ENCODE measurements at regions not wholly inside any gene's neighbourhood (a gene's known extent, or its start where the extent isn't known, plus 50 kb on each side); places are given as distances from the start of the nearest gene placed in this dataset.
"Not testable (repeated sequence)": the region's sequence is repeated elsewhere in the genome, so short reads cannot be mapped to it uniquely, and the experiment has no call there.

- DNase-seq (ENCODE audit: low read depth in 2 of 3, low spot score in 2 of 3): no peak
Observed at GRCh38 chr6:169020821-169021220, 232.8 kb downstream of the THBS2 start.

GRCh38 chr6:169019727-169020491, 233.7 kb downstream of the THBS2 start:
- no peak for DNase-seq (ENCODE audit: low read depth in 2 of 3, low spot score in 2 of 3)

DNA sequence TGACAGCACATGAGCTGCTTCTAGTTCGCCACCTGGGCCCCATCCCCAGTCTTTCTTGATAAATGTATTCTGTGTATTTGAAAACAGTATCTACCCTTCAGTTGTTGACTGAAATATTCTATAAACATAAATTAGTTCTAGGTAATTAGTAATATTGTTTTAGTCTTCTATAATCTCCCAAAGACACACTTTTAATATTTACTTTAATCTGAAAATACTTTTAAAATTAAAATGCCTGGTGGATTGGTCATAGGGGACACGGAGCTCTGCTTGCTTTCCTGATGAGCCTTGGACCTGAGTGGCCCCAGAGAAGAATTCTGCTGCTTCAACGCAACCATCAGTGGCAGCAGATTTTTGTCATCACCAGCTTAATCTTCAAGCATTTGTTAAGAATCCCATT, 234.5 kb downstream of the THBS2 start:
- no peak for DNase-seq (ENCODE audit: low read depth in 2 of 3, low spot score in 2 of 3)

DNA sequence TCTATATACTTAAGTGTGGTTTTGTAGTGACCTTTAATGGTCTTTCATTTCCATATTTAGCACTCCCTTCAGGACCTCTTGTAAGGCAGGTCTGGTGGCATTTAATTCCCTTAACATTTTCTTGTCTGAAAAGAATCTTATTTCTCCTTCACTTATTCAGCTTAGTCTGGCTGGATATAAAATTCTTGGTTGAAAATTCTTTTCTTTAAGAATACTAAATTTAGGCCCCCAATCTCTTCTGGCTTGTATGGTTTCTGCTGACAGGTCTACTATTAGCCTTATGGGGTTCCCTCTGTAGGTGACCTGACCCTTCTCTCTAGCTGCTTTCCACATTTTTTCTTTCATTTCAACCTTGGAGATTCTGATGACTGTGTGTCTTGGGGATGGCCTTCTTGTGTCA, 236.9 kb downstream of the THBS2 start:
- no peak for DNase-seq (ENCODE audit: low read depth in 2 of 3, low spot score in 2 of 3)

- no peak for DNase-seq (ENCODE audit: low read depth in 2 of 3, low spot score in 2 of 3)
Observed at GRCh38 chr6:169014211-169015197, 239.1 kb downstream of the THBS2 start.

GRCh38 chr6:169009628-169010027, 244.0 kb downstream of the THBS2 start:
- DNase-seq (ENCODE audit: low read depth in 2 of 3, low spot score in 2 of 3): no peak

GRCh38 chr6:169008641-169009257, 244.9 kb downstream of the THBS2 start:
- no peak for DNase-seq (ENCODE audit: low read depth in 2 of 3, low spot score in 2 of 3)

GRCh38 chr6:169005166-169005565, 248.5 kb downstream of the THBS2 start:
- DNase-seq (ENCODE audit: low read depth in 2 of 3, low spot score in 2 of 3): no peak

DNA sequence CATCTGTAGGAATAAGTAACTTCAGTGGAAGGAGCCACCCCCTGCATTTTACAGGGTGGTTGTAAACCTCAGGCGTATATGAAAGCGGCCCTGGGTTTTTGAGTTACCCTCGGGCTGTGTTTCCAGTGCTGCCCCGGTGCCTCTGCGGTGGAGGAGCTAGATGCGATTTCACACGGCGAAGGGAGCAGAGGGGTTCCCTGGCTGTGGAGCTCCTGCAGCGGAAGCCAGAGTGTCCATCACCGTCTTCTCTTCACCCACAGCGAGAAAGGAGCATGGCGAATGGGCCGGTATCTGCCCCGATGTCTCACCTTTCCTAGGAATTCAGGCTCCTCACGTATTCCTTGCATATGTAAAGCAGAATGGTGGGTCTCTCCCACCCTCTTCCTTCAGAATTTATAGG, 253.6 kb downstream of the THBS2 start:
- no peak for DNase-seq (ENCODE audit: low read depth in 2 of 3, low spot score in 2 of 3)

DNA sequence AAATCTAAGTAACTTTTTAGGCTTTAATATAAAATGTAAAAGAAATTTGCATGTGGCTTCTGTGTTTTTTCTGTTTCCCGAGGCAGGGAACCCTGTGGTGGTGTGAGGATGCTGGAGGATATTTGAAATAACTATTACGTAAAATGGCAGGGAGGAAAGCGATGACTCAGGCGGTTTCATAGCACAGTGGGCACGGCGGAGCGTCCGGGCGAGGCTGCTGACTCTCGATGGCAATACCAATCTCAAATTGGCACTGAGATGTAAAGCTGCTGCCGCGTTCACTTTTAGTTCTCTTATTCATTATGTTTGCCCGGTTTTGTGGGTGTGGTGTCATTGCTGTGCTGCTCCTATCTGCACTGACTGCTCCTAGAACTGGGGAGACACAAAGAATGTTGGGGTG, 254.3 kb downstream of the THBS2 start:
- DNase-seq (ENCODE audit: low read depth in 2 of 3, low spot score in 2 of 3): no peak

DNA sequence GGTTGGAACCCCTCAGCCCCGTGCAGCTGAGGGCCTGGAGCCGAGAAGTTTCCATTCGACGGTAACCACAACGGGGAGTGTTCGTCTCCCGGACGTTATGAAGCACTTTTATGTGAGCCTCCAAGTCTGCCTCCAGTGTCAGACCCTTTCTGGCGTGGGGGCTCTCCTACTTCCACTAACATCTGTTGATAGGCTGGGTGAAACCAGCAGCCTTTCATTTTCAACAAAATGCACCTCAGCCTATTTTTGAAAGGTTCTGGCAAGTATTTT, 257.4 kb downstream of the THBS2 start:
- DNase-seq (ENCODE audit: low read depth in 2 of 3, low spot score in 2 of 3): no peak

GRCh38 chr6:168995526-168996355, 257.9 kb downstream of the THBS2 start:
- no peak for DNase-seq (ENCODE audit: low read depth in 2 of 3, low spot score in 2 of 3)

DNA sequence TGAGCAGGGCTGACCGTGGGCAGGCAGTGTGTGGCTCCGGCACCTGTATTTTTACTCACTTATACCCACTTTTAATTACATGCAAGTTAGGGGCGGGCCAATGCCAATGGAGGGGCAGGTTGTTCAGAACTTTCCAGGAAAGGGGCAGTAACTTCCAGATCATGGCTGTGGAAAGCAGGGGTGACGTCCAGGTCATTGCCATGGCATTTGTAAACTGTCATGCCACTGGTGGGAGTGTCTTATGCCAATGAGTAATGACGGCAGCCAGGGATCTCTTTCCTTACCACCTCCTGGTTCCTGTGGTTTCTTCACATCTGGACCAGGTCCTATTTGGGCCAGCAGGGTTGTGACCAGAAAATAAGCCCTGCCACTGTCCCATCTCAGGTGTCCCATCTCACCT, 258.7 kb downstream of the THBS2 start:
- no peak for DNase-seq (ENCODE audit: low read depth in 2 of 3, low spot score in 2 of 3)

- DNase-seq (ENCODE audit: low read depth in 2 of 3, low spot score in 2 of 3): no peak
Observed at GRCh38 chr6:168992446-168993144, 261.1 kb downstream of the THBS2 start.

DNA sequence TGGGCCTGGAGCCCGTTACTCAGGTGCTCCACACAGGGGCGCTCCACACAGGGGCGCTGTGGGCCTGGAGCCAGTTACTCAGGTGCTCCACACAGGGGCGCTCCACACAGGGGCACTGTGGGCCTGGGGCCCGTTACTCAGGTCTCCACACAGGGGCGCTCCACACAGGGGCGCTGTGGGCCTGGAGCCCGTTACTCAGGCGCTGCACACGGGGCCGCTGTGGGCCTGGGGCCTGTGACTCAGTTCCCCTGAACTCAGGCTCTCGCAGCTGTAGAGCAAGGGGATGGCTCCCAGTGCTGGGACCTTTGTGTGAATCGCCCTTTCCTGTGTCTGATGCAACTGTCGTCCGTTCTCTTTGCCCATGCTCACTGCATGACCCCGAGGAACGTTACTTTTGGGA, 262.0 kb downstream of the THBS2 start:
- DNase-seq (ENCODE audit: low read depth in 2 of 3, low spot score in 2 of 3): not testable (repeated sequence)

DNA sequence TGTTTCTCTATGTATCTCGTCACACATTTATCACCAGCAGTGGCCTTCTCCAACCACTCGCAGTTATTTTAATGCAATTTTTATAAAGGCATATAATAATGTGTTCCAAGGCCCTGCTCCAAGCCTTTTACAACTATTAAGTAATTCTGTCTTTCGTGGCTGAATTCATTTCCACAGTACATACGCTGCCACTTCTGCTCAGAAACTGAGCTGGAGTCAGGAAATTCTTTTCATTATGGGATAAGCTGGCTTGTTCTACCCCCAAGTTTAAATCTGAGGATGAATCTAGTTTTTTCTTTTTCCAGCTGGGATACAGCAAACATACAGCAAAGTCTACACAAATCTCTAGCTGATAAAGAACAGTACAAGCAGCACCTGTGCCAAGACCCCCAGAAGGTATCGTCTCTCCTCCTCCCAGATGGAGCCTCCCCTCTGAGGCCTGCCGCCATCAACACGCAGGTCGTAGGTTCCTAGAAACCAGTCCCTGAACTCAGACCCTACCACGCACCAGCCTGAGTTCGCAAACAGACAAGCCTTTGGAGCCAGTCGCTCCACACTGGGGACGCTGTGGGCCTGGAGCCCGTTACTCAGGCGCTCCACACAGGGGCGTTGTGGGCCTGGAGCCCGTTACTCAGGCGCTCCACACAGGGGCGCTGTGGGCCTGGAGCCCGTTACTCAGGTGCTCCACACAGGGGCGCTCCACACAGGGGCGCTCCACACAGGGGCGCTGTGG, 263.5 kb downstream of the THBS2 start:
- DNase-seq (ENCODE audit: low read depth in 2 of 3, low spot score in 2 of 3): no peak

- no peak for DNase-seq (ENCODE audit: low read depth in 2 of 3, low spot score in 2 of 3)
Observed at GRCh38 chr6:168989421-168989820, 264.2 kb downstream of the THBS2 start.

DNA sequence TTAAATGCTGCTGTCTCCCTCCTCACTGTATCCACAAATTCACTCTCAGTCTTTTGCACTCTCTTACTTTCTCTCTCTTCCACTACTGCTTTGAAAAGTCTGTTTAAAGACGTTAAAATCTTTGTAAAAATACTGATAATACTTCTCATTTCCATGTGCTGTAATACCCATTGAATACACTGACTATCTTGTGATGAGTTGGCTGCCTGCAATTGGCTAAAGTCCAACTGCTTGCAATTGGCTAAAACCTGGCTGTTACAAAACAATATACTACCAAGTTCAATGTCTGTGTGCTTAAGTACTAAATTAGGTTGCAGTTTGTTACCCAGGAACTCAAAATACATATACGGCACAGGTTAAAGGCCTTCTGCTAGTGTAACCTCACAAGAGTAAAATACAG, 264.8 kb downstream of the THBS2 start:
- no peak for DNase-seq (ENCODE audit: low read depth in 2 of 3, low spot score in 2 of 3)

DNA sequence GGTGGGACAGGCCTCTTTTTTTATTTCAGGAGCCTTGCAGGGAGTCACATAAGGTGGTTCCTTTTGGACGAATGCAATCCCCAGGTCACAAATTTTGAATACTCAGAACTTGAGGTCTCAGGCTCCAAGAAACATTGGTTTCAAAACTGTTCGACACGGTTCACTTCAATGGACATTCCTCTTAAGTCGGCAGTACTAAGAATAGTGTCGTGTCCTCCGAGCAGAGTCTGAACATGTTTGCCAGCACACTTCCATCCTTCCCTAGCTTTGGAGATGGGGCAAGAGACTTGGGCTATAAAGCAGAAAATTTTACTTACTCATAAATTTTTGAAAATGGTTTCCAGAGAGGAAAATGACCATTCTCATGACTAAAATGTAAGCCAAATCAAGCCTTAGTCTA, 265.4 kb downstream of the THBS2 start:
- DNase-seq (ENCODE audit: low read depth in 2 of 3, low spot score in 2 of 3): no peak

All from hematopoietic multipotent progenitor cell (in vitro differentiated cells).